ENCODE measurements at regions not wholly inside any gene's neighbourhood (a gene's known extent, or its start where the extent isn't known, plus 50 kb on each side); places are given as distances from the start of the nearest gene placed in this dataset.

DNA sequence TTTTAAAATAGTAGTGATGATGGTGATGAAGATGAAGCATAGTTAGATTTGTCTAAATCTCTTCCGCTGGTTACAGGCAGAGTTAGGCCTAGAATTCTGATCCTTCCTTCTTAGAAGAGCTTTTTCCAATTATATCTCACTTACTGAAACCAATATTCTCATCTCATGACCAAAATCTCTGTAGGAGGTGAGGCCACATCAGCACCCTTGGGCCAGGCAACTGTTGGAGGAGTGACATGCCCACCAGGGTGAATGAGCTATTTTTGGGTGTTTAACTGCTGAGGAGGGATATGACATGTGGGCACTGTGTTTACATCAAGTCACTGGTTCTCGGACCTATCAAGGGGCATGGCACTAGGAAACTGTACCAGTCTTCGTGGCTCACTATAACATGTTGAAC, 102.2 kb upstream of the SLC24A3 start:
- intact Hi-C loops (cut with DNase I), result no loop called here
- DNase-seq (no peak), ATAC-seq (no peak)
- no peaks in the 10 kb centered on the region for H3K27me3 ChIP-seq (ENCODE audit: control insufficient read depth, insufficient read depth)
- no peaks in the 10 kb centered on the region for H3K9me3 ChIP-seq (ENCODE audit: control insufficient read depth, low read length)
- H3K4me3 ChIP-seq (ENCODE audit: low read length), result no peak overlapping the region
- no peak overlapping the region for H3K27ac ChIP-seq (ENCODE audit: low read length)
- H3K4me1 ChIP-seq (ENCODE audit: control insufficient read depth, insufficient read depth, low read length), result no peaks in the 10 kb centered on the region
- WGBS, result 88% methylated on average over 3 of the region's 3 CpGs

- Histone ChIP-seq H3K4me3 (ENCODE audit: low read length) (no peak overlapping the region), H3K9me3 (ENCODE audit: control insufficient read depth, low read length) (no peaks in the 10 kb centered on the region), H3K27ac (ENCODE audit: low read length) (no peak overlapping the region), H3K4me1 (ENCODE audit: control insufficient read depth, insufficient read depth, low read length) (no peaks in the 10 kb centered on the region), H3K27me3 (ENCODE audit: control insufficient read depth, insufficient read depth) (no peaks in the 10 kb centered on the region)
- DNase-seq (no peak), ATAC-seq (no peak)
- intact Hi-C loops (cut with DNase I), result no loop called here
- 63% methylated on average over 7 of the region's 7 CpGs for WGBS
These were observed 101.5 kb upstream of the SLC24A3 start for GRCh38 chr20:19110881-19111460.

DNA sequence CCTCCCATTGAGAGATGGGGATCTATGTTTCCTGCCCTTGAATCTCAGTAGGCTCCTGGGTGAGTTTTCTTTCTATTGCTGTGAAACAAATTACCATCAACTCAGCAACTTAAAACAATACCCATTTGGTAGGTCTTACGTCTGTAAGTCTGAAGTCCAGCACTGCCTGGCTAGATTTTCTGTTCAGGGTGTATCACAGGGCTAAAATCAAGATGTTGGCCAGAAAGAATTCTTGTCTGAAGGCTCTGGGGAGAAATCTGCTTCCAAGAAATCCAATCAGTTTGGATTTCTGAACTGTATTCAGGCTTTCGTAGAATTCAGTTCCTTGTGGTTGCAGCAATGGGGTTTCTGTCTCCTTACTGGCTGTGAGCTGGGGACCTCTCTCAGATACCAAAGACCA, 99.6 kb upstream of the SLC24A3 start:
- intact Hi-C loops (cut with DNase I), result no loop called here
- Histone ChIP-seq H3K4me1 (ENCODE audit: control insufficient read depth, insufficient read depth, low read length) (no peaks in the 10 kb centered on the region), H3K27me3 (ENCODE audit: control insufficient read depth, insufficient read depth) (no peaks in the 10 kb centered on the region), H3K27ac (ENCODE audit: low read length) (no peak overlapping the region), H3K4me3 (ENCODE audit: low read length) (no peak overlapping the region), H3K9me3 (ENCODE audit: control insufficient read depth, low read length) (no peaks in the 10 kb centered on the region)
- no peak for ATAC-seq
- DNase-seq, result no peak
- 50% methylated on average over 2 of the region's 2 CpGs for WGBS

GRCh38 chr20:19113343-19113930, 99.0 kb upstream of the SLC24A3 start:
- ATAC-seq (no peak), DNase-seq (no peak)
- intact Hi-C loops (cut with DNase I), result no loop called here
- Histone ChIP-seq H3K27ac (ENCODE audit: low read length) (no peak overlapping the region), H3K9me3 (ENCODE audit: control insufficient read depth, low read length) (no peaks in the 10 kb centered on the region), H3K4me1 (ENCODE audit: control insufficient read depth, insufficient read depth, low read length) (no peaks in the 10 kb centered on the region), H3K27me3 (ENCODE audit: control insufficient read depth, insufficient read depth) (no peaks in the 10 kb centered on the region), H3K4me3 (ENCODE audit: low read length) (no peak overlapping the region)
- 80% methylated on average over 5 of the region's 5 CpGs for WGBS

DNA sequence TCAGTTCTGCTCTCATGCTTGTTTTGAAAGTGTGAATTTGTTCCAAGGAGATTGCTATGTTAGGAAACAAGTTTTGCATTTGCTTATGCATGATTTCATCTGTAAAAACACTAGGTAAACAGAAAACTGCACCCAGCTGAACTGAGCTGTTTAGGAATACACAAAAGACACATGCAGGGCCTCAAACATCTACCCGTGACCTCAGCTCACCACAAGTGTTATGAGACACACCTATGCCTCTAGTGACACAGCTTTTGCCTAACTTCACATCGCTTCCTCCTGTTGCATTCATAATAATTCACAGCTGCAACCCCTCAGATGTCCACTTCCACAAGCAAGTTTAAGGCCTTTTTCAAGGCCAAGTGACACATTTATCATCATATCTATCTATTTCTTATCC, 98.0 kb upstream of the SLC24A3 start:
- no peaks in the 10 kb centered on the region for H3K27me3 ChIP-seq (ENCODE audit: control insufficient read depth, insufficient read depth)
- H3K27ac ChIP-seq (ENCODE audit: low read length), result no peak overlapping the region
- intact Hi-C loops (cut with DNase I), result no loop called here
- H3K4me1 ChIP-seq (ENCODE audit: control insufficient read depth, insufficient read depth, low read length), result no peaks in the 10 kb centered on the region
- DNase-seq, result no peak
- WGBS, result 77% methylated on average over 2 of the region's 2 CpGs
- H3K9me3 ChIP-seq (ENCODE audit: control insufficient read depth, low read length), result no peaks in the 10 kb centered on the region
- H3K4me3 ChIP-seq (ENCODE audit: low read length), result no peak overlapping the region
- ATAC-seq, result no peak

DNA sequence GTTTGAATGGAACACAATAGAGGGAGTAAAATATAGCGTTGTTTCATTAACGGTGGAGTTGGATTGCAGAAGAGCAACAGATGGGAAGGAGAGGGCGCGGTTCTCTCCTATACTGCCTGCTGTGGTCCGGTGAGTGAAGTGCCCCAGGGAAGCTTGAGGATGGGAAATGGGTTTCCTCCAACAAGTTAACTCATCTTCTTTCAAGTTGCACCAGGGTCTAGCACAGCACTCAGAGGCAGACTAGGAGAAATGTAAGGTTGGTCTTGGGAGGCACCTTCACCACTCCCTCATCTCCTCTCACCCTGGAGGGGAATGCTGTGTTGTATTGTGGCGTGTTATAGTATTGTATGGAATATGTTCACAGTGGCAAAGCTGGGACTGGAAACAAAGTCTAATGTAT, 96.9 kb upstream of the SLC24A3 start:
- WGBS, result 94% methylated on average over 6 of the region's 6 CpGs
- Histone ChIP-seq H3K4me1 (ENCODE audit: control insufficient read depth, insufficient read depth, low read length) (no peaks in the 10 kb centered on the region), H3K27me3 (ENCODE audit: control insufficient read depth, insufficient read depth) (no peaks in the 10 kb centered on the region), H3K4me3 (ENCODE audit: low read length) (no peak overlapping the region), H3K27ac (ENCODE audit: low read length) (no peak overlapping the region), H3K9me3 (ENCODE audit: control insufficient read depth, low read length) (no peaks in the 10 kb centered on the region)
- ATAC-seq, result no peak
- intact Hi-C loops (cut with DNase I), result no loop called here
- no peak for DNase-seq

DNA sequence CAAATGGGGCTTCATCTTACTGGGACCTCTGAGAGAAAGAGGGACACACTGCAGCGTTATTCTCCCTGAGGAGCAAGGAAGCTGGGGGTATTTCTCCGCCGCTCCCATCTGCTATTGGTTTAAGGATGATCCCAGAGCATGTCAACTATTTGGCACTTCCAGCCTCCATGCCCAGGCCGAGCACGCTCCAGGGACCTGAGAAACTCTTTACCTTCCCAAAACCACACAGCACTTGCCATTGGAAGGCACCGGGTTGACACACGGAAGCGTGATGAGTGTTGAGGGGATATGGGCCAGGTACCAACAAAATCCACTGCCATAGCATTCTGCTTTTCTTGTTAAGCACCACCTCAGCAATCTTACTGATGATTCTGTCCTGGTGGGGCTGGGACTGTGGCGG, 92.4 kb upstream of the SLC24A3 start:
- 88% methylated on average over 9 of the region's 9 CpGs for WGBS
- no peaks in the 10 kb centered on the region for H3K27me3 ChIP-seq (ENCODE audit: control insufficient read depth, insufficient read depth)
- intact Hi-C loops (cut with DNase I), result no loop called here
- H3K27ac ChIP-seq (ENCODE audit: low read length), result no peak overlapping the region
- DNase-seq (no peak), ATAC-seq (no peak)
- H3K9me3 ChIP-seq (ENCODE audit: control insufficient read depth, low read length), result no peaks in the 10 kb centered on the region
- no peaks in the 10 kb centered on the region for H3K4me1 ChIP-seq (ENCODE audit: control insufficient read depth, insufficient read depth, low read length)
- H3K4me3 ChIP-seq (ENCODE audit: low read length), result no peak overlapping the region

GRCh38 chr20:19120569-19120968, 91.9 kb upstream of the SLC24A3 start:
- DNase-seq (no peak), ATAC-seq (no peak)
- intact Hi-C loops (cut with DNase I), result no loop called here
- Histone ChIP-seq H3K9me3 (ENCODE audit: control insufficient read depth, low read length) (no peaks in the 10 kb centered on the region), H3K4me3 (ENCODE audit: low read length) (no peak overlapping the region), H3K27me3 (ENCODE audit: control insufficient read depth, insufficient read depth) (no peaks in the 10 kb centered on the region), H3K27ac (ENCODE audit: low read length) (no peak overlapping the region), H3K4me1 (ENCODE audit: control insufficient read depth, insufficient read depth, low read length) (no peaks in the 10 kb centered on the region)
- WGBS, result 64% methylated on average over 4 of the region's 4 CpGs

DNA sequence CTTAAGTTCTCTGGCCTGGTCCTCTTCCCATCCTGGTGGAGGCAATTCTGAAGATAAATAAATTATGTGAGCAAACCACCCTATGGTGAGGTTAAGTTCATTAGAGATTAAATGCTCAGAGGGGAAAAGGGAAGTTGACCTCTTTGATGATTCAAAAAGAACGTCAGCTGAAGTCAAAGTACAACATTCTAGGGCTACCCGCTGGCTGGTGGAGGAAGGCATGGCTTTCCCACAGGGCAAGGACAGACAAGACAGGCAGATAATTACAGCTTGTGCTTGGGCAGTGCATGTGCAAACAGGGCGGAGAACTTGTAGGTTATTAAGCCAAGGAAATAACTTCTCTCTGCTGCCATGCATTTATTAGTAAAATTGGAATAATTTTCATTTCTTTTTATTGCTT, 91.0 kb upstream of the SLC24A3 start:
- Histone ChIP-seq H3K27ac (ENCODE audit: low read length) (no peak overlapping the region), H3K9me3 (ENCODE audit: control insufficient read depth, low read length) (no peaks in the 10 kb centered on the region), H3K4me3 (ENCODE audit: low read length) (no peak overlapping the region), H3K4me1 (ENCODE audit: control insufficient read depth, insufficient read depth, low read length) (no peaks in the 10 kb centered on the region), H3K27me3 (ENCODE audit: control insufficient read depth, insufficient read depth) (no peaks in the 10 kb centered on the region)
- 78% methylated on average over 3 of the region's 3 CpGs for WGBS
- ATAC-seq (no peak), DNase-seq (no peak)
- intact Hi-C loops (cut with DNase I), result no loop called here

GRCh38 chr20:19121916-19122315, 90.5 kb upstream of the SLC24A3 start:
- intact Hi-C loops (cut with DNase I), result no loop called here
- DNase-seq (no peak), ATAC-seq (no peak)

GRCh38 chr20:19122395-19122794, 90.0 kb upstream of the SLC24A3 start:
- DNase-seq (no peak), ATAC-seq (no peak)
- intact Hi-C loops (cut with DNase I), result no loop called here
- Histone ChIP-seq H3K4me1 (ENCODE audit: control insufficient read depth, insufficient read depth, low read length) (no peaks in the 10 kb centered on the region), H3K27ac (ENCODE audit: low read length) (no peak overlapping the region), H3K4me3 (ENCODE audit: low read length) (no peak overlapping the region), H3K9me3 (ENCODE audit: control insufficient read depth, low read length) (no peaks in the 10 kb centered on the region), H3K27me3 (ENCODE audit: control insufficient read depth, insufficient read depth) (no peaks in the 10 kb centered on the region)

More at GRCh38 chr20:19121916-19122315, 90.5 kb upstream of the SLC24A3 start:
- H3K27me3 ChIP-seq (ENCODE audit: control insufficient read depth, insufficient read depth), result no peaks in the 10 kb centered on the region
- H3K4me3 ChIP-seq (ENCODE audit: low read length), result no peak overlapping the region
- no peaks in the 10 kb centered on the region for H3K9me3 ChIP-seq (ENCODE audit: control insufficient read depth, low read length)
- no peak overlapping the region for H3K27ac ChIP-seq (ENCODE audit: low read length)
- H3K4me1 ChIP-seq (ENCODE audit: control insufficient read depth, insufficient read depth, low read length), result no peaks in the 10 kb centered on the region

- WGBS, result 65% methylated on average over 1 of the region's 1 CpG
- intact Hi-C loops (cut with DNase I), result no loop called here
These were observed 86.9 kb upstream of the SLC24A3 start for GRCh38 chr20:19125508-19125907.

More at GRCh38 chr20:19125508-19125907, 86.9 kb upstream of the SLC24A3 start:
- Histone ChIP-seq H3K9me3 (ENCODE audit: control insufficient read depth, low read length) (no peaks in the 10 kb centered on the region), H3K4me3 (ENCODE audit: low read length) (no peak overlapping the region), H3K27ac (ENCODE audit: low read length) (no peak overlapping the region), H3K27me3 (ENCODE audit: control insufficient read depth, insufficient read depth) (no peaks in the 10 kb centered on the region), H3K4me1 (ENCODE audit: control insufficient read depth, insufficient read depth, low read length) (no peaks in the 10 kb centered on the region)
- DNase-seq (no peak), ATAC-seq (no peak)
